Endodermal cell (in vitro differentiated cells): ENCODE measurements at regions not wholly inside any gene's neighbourhood (a gene's known extent, or its start where the extent isn't known, plus 50 kb on each side); places are given as distances from the start of the nearest gene placed in this dataset.
"Not testable (repeated sequence)": the region's sequence is repeated elsewhere in the genome, so short reads cannot be mapped to it uniquely, and the experiment has no call there.

Source experiments
- DNase-seq: peaks from one replicate; pipeline ENCODE4 v3.0.0-alpha.2; 2017
- H3K27ac ChIP-seq: 2 replicates; pipeline ENCODE4 v1.5.1; 2013; ENCODE audit warnings: mild to moderate bottlenecking, low read depth, low read length, moderate library complexity
- H3K27me3 ChIP-seq: 2 replicates; pipeline ENCODE4 v1.6.1; 2013; ENCODE audit warnings: mild to moderate bottlenecking, low read length, moderate library complexity; ENCODE audit not compliant: insufficient read depth, control insufficient read depth, poor library complexity, severe bottlenecking
- H3K36me3 ChIP-seq: 2 replicates; pipeline ENCODE4 v1.7.0; 2013; ENCODE audit warnings: mild to moderate bottlenecking, low read length, moderate library complexity; ENCODE audit not compliant: control insufficient read depth, insufficient read depth
- H3K4me1 ChIP-seq: one replicate; pipeline ENCODE4 v1.7.0; 2013; ENCODE audit warnings: low read length; ENCODE audit not compliant: control insufficient read depth, insufficient read depth
- H3K4me3 ChIP-seq: 2 replicates; pipeline ENCODE4 v1.5.1; 2013; ENCODE audit warnings: mild to moderate bottlenecking, low read length, moderate library complexity
- H3K9ac ChIP-seq: 2 replicates; pipeline ENCODE4 v1.6.1; 2013; ENCODE audit warnings: mild to moderate bottlenecking, low read length, moderate library complexity; ENCODE audit not compliant: poor library complexity, severe bottlenecking; ENCODE audit errors: extremely low read depth
- H3K9me3 ChIP-seq: 2 replicates; pipeline ENCODE4 v1.6.1; 2013; ENCODE audit warnings: mild to moderate bottlenecking, low read length, moderate library complexity; ENCODE audit not compliant: control insufficient read depth
- H3K27ac Mint-ChIP-seq: 2 replicates; pipeline ENCODE4 v1.8.0; 2020; ENCODE audit warnings: mixed read lengths
- H3K27me3 Mint-ChIP-seq: 2 replicates; pipeline ENCODE4 v1.8.0; 2021; ENCODE audit warnings: mild to moderate bottlenecking, mixed read lengths; ENCODE audit not compliant: insufficient read depth
- H3K36me3 Mint-ChIP-seq: 2 replicates; pipeline ENCODE4 v1.8.0; 2020; ENCODE audit warnings: low read depth, mixed read lengths
- H3K4me1 Mint-ChIP-seq: 2 replicates; pipeline ENCODE4 v1.8.0; 2020; ENCODE audit warnings: mixed read lengths
- H3K4me3 Mint-ChIP-seq: 2 replicates; pipeline ENCODE4 v1.8.0; 2020; ENCODE audit warnings: mild to moderate bottlenecking, moderate library complexity, mixed read lengths
- H3K9me3 Mint-ChIP-seq: 2 replicates; pipeline ENCODE4 v1.8.0; 2020; ENCODE audit warnings: mild to moderate bottlenecking, mixed read lengths
- WGBS, 2 experiments: methylation state at CpG; one replicate each; pipeline versions ENCODE4 v1.1.5 to v1.1.7; 2013; ENCODE audit warnings: missing lambda C conversion rate in 2 of 2, mixed read lengths in 1 of 2; ENCODE audit not compliant: insufficient coverage in 1 of 2, insufficient read length in 1 of 2; 5-methylcytosine and 5-hydroxymethylcytosine counted together
- TF ChIP-seq, protein P1 (sequence below): fragments of 200-600 bp; sonication (generic); conservative IDR thresholded peaks from 2 replicates; pipeline ENCODE4 v1.5.0; 2021; ENCODE audit warnings: antibody characterized with exemption, mild to moderate bottlenecking

DNA sequence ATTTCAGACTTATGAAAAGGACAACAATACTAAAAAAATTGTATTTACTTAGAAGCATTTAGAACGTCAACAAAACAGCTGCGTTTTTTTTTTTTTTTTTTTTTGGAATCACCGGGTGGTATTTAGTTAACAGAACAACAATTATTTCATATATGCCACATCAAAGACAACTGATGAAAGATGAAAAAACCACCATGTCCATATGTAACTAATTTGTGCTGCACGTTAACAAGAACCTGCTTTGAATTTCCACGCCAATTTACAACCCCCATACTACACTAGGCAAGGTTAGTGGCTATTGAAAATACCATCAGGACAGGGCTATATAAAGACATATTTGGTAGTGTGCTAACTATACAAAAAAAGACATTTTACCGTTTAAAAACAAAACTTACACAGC is 189.3 kb upstream of the ROBO1 start:
- peaks cover 8% of the 10 kb centered on the region for H3K4me1 Mint-ChIP-seq
- TF ChIP-seq, protein P1, sequence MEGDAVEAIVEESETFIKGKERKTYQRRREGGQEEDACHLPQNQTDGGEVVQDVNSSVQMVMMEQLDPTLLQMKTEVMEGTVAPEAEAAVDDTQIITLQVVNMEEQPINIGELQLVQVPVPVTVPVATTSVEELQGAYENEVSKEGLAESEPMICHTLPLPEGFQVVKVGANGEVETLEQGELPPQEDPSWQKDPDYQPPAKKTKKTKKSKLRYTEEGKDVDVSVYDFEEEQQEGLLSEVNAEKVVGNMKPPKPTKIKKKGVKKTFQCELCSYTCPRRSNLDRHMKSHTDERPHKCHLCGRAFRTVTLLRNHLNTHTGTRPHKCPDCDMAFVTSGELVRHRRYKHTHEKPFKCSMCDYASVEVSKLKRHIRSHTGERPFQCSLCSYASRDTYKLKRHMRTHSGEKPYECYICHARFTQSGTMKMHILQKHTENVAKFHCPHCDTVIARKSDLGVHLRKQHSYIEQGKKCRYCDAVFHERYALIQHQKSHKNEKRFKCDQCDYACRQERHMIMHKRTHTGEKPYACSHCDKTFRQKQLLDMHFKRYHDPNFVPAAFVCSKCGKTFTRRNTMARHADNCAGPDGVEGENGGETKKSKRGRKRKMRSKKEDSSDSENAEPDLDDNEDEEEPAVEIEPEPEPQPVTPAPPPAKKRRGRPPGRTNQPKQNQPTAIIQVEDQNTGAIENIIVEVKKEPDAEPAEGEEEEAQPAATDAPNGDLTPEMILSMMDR: no peak
- no peaks in the 10 kb centered on the region for H3K27me3 Mint-ChIP-seq

DNA sequence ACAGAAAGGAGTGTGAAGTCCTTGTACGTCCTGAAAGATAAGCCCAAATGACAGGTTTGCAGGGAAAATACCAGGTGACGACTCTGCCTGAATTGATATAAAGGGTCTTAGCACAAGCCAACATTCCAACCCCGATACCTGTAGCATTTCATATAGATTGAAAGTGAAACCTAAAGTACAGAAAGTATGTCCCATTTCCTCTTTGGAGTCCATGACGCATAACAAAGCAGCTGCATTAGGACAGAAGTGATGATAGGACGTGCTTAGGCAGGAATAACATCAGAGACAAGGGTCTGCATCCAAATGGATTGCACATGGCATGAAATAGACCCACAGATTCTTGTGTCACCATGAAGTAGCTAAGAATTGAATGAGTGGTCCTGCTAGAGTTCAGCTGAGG is 187.0 kb upstream of the ROBO1 start:
- Histone ChIP-seq H3K27me3 (no peaks in the 10 kb centered on the region), H3K9ac (no peak overlapping the region), H3K9me3 (no peaks in the 10 kb centered on the region), H3K36me3 (no peaks in the 10 kb centered on the region), H3K4me3 (no peak overlapping the region), H3K27ac (no peak overlapping the region), H3K4me1 (no peaks in the 10 kb centered on the region)
- Mint-ChIP-seq H3K4me3 (no peak overlapping the region), H3K27me3 (no peaks in the 10 kb centered on the region), H3K4me1 (peaks cover 8% of the 10 kb centered on the region), H3K36me3 (no peaks in the 10 kb centered on the region), H3K9me3 (peaks cover 16% of the 10 kb centered on the region), H3K27ac (peak overlapping the region; percentile 59)
- WGBS, 2 experiments: 90 to 96% methylated on average over 3 to 5 of the region's 5 CpGs
- TF ChIP-seq, protein P1: no peak
- DNase-seq: no peak

More for the DNA sequence above, 189.3 kb upstream of the ROBO1 start:
- no peaks in the 10 kb centered on the region for H3K4me1 ChIP-seq
- Mint-ChIP-seq H3K27ac (no peak overlapping the region), H3K36me3 (no peaks in the 10 kb centered on the region), H3K9me3 (peaks cover 3% of the 10 kb centered on the region), H3K4me3 (no peak overlapping the region)
- no peaks in the 10 kb centered on the region for H3K9me3 ChIP-seq
- no peak for DNase-seq
- H3K27me3 ChIP-seq: no peaks in the 10 kb centered on the region
- no peak overlapping the region for H3K27ac ChIP-seq
- H3K4me3 ChIP-seq: no peak overlapping the region
- 95% methylated on average over 5 of the region's 6 CpGs; no CpG with 5 or more reads in 1 of the 2 experiments for WGBS, 2 experiments
- no peaks in the 10 kb centered on the region for H3K36me3 ChIP-seq
- H3K9ac ChIP-seq: no peak overlapping the region

DNA sequence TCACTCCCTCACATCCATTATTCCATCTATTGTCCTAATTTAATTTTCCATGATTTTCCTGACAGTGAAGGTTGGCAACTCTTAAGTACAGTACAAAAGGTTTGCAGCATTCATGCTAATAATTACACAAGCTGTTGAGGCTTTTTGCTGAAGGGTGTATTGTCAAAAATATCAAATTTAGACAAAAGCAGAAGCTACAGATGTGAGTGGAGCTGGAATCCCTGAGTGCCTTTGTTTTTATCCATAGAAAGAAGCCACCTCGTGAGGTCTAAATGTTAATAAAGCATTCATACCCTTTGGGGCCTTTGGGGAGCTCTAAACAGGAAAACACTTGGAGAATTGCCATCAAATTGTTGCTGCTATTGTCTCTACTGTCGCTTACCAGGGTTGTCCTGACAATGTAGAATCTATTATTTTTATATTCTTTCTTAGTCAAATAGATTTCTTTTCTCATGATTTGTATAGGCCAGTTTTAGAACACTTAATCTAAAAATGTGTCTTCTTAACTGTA is 185.8 kb upstream of the ROBO1 start:
- H3K27me3 ChIP-seq: no peaks in the 10 kb centered on the region
- no peak overlapping the region for H3K4me3 ChIP-seq
- no peaks in the 10 kb centered on the region for H3K27me3 Mint-ChIP-seq
- no peaks in the 10 kb centered on the region for H3K4me1 ChIP-seq
- 50 to 66% methylated on average over 1 to 2 of the region's 2 CpGs for WGBS, 2 experiments
- H3K9me3 ChIP-seq: no peaks in the 10 kb centered on the region
- H3K36me3 Mint-ChIP-seq: no peaks in the 10 kb centered on the region
- no peak for DNase-seq
- H3K4me3 Mint-ChIP-seq: no peak overlapping the region
- H3K27ac ChIP-seq: peak overlapping the region; percentile 21
- peaks cover 16% of the 10 kb centered on the region for H3K9me3 Mint-ChIP-seq
- TF ChIP-seq, protein P1: no peak
- no peak overlapping the region for H3K9ac ChIP-seq
- H3K27ac Mint-ChIP-seq: no peak overlapping the region
- H3K36me3 ChIP-seq: no peaks in the 10 kb centered on the region
- H3K4me1 Mint-ChIP-seq: peaks cover 8% of the 10 kb centered on the region

DNA sequence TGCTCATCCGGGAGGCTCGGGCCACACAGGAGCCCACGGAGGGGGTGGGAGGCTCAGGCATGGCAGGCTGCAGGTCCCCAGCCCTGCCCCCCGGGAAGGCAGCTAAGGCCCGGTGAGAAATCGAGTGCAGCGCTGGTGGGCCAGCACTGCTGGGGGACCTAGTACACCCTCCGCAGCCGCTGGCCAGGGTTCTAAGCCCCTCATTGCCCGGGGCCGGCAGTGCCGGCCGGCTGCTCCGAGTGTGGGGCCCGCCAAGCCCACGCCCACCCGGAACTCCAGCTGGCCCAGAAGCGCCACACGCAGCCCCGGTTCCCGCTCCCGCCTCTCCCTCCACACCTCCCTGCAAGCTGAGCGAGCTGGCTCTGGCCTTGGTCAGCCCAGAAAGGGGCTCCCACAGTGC is 183.6 kb upstream of the ROBO1 start:
- H3K4me1 ChIP-seq, H3K9me3 ChIP-seq, H3K4me3 ChIP-seq, H3K36me3 ChIP-seq, H3K27me3 ChIP-seq, H3K36me3 Mint-ChIP-seq, H3K4me1 Mint-ChIP-seq, H3K27me3 Mint-ChIP-seq, H3K27ac ChIP-seq, H3K9ac ChIP-seq, DNase-seq, H3K4me3 Mint-ChIP-seq, H3K27ac Mint-ChIP-seq: not testable (repeated sequence)
- H3K9me3 Mint-ChIP-seq: peaks cover 16% of the 10 kb centered on the region
- 93 to 94% methylated on average over 15 to 23 of the region's 23 CpGs for WGBS, 2 experiments
